Testis (tissue), 2 donors: ENCODE measurements at regions not wholly inside any gene's neighbourhood (a gene's known extent, or its start where the extent isn't known, plus 50 kb on each side); places are given as distances from the start of the nearest gene placed in this dataset.

Experiments
- CTCF ChIP-seq, 3 experiments: fragments of 450-650 bp in 2 of 3; fragments of 200-600 bp in 1 of 3; sonication (generic) in 1 of 3; IDR thresholded peaks; one replicate each; pipeline ENCODE4 v1.5.1; 2016 to 2019; ENCODE audit warnings: antibody characterized with exemption in 3 of 3, mild to moderate bottlenecking in 2 of 3, moderate library complexity in 1 of 3
- POLR2A ChIP-seq: fragments of 450-650 bp; IDR thresholded peaks from one replicate; pipeline ENCODE4 v1.6.1; 2017; ENCODE audit warnings: antibody characterized with exemption, mild to moderate bottlenecking, moderate library complexity

DNA sequence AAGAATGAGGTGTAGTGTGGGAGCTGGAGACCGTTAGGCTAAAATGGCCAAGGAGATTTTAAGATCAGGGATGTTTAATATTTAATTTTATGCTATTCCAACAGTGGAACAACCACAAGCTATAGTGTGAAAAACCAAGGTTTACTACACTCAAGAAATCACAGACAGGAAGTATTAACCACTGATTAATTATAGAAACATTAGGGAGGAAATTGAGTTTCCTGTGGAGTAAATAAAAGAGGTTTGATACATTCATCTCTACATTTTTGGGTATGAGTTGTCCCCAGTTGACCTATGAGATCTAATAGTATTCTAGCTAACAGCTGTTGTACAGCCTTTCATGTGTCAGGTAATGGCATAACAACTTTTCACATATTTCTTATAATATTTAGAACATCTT lies 103.7 kb upstream of the MPDZ start:
- no peak for TF ChIP-seq CTCF (IDR thresholded peaks at IDR 0.05)
- no peak for TF ChIP-seq POLR2A
